COLO829 (cell line): ENCODE measurements at regions not wholly inside any gene's neighbourhood (a gene's known extent, or its start where the extent isn't known, plus 50 kb on each side); places are given as distances from the start of the nearest gene placed in this dataset.

Experiments
- DNase-seq: peaks from one replicate; pipeline ENCODE4 v3.0.0; 2012; ENCODE audit warnings: low spot score

DNA sequence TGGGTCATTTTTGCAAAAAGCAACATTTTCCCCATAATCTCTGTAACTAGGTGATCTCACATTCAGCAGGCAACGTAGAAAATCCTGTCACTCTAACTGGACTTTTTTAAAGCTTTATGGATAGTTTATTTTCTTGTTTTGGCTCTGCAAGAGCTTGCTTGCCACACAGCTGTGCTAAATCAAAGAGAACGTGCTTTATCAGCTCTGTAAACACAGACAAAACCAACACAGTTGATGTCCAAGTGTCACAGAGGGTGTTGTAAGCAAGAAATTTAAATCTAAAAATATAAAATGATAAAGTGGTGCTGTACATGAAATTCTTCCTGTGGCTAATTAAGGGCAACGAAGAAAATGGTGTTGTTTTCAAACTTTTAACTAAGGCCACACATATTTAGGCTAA is 97.5 kb upstream of the STAC start:
- DNase-seq, result no peak

DNA sequence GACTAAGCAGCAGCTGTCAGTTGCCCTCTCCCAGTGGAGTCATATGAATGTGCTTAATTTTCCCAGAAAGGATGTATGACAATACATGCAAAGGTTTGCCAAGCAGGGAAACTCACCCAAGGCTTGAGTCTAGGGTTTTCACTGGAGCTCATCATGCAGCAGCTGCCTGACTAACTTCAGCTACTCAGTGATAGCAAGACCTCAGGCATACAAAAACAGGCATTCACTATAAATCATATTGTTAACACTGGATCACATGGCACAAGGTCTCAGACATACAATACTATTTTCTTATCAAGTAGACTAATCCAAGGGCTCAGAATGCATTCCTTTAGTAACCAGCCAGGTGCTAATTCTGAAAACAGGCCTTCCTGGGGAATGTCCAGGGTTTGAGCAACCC is 85.0 kb upstream of the STAC start:
- DNase-seq, result no peak

- no peak for DNase-seq
Observed at GRCh38 chr3:36297195-36297594, 83.1 kb upstream of the STAC start.

DNA sequence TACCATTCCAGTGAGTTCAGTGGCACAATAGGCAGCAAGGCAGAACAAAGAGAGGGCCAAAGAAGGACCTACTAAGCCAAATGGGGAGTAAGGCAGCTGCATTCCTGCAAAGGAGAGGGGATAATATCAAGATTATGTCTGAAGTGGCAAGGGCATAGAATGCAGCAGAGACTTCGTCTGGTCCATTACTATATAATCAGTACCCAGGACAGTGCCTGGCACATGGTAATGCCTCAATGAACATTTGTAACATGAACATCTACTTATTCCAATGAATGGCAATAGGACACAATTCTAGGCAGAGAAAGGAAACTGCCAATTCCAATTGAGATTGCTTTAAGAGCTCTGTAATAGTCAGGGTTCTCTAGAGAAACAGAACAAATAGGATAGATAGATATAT is 82.1 kb upstream of the STAC start:
- DNase-seq, result no peak

- DNase-seq, result no peak
Observed at GRCh38 chr3:36302158-36302509, 78.2 kb upstream of the STAC start.

GRCh38 chr3:36302626-36303025 is 77.7 kb upstream of the STAC start:
- DNase-seq, result no peak

DNA sequence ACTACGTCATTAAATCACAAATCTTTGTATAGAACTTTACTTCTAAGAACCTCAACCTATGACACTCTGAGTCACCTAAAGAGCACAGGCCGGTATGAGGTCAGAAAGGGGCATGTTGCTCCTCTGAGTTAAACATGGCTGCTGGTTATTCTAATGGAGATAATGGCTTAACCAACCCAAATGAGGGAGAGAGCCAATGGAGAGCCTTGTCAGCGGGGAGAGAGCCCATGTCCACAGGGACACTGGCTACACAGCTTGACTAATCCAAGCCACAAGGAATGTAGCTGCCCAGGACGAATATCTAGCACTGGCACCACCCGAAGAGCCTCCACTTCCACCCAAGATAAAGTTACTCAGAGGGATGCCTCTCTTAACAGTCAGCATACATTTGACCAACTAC is 77.0 kb upstream of the STAC start:
- no peak for DNase-seq

DNA sequence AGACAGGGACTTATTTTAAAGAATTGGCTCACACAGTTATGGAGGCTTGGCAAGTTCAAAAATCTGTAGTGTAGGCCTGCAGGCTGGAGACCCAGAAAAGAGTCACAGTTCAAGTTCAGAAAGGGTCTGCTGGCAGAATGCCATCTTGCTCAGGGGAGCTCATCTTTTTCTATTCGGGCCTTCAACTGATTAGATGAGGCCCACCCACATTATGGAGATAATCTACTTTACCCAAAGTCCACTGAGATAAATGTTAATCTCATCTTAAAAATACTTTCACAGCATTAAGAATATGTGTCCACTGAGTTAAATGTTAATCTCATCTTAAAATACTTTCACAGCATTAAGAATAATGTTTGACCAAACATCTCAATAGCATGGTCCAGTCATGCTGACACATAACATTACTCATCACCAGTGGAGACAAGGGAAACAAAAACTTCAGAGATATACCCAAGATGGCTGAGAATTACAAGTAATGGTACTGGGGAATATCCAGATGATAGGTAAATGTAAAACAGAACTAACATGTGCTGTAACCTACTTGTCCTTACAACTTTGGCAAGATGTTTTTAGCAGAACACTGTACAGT is 74.3 kb upstream of the STAC start:
- no peak for DNase-seq

DNA sequence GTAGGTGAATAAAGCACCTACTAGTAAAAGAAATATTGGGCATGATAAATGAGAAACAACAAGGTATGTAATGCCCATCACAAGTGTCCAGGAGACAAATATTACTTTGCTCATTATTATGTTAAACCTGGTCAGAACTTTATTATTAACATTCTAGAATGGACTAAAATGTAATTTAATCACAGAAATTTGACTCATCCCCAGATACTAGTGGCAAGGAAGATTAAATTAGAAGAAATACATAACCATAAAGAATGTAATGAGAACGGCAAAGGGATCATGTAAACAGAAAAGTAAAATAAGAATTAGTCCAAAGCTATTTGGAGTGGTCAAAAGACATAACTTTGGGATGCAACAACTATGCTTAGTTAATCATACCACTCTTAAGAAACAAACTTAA is 71.2 kb upstream of the STAC start:
- no peak for DNase-seq

GRCh38 chr3:36312351-36312750 is 68.0 kb upstream of the STAC start:
- no peak for DNase-seq

DNA sequence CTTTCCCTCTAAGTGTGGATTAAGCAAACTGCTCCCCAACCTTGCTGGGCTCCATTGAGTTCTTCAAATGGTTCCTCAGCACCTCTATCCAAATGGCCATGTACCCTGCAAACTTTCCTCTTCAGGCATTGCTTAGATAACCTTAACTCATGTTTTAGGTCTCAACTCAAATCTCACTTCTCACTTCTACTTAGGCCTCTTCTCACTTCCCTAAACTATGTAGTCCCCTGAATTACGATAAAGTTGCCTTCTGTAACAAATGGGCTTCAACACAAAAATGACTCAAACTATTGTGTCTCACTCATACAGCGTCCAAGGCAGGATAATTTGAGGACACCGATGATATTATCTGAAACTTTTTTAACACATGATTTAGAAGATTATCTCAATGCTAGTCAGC is 62.4 kb upstream of the STAC start:
- no peak for DNase-seq

- DNase-seq, result no peak
Observed at GRCh38 chr3:36318621-36319200, 61.6 kb upstream of the STAC start.

DNA sequence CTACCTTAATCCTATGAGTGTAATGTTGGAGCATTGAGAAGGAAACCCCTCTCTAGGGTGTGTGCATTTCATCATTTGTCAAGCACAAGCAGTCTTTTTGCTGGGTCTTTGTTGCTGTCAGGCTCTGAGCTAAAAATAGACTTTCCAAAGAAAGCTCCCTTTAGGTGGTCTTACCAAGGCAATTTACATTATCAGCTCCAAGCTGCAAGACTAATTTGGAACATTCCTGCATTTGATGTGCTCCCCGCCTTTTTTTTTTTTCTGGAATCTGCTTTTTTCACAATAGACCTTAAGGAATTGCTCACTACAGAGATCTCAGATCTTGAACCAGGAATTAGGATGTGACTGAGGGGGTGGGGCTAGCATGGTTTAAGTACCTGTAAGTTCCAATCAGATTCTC is 60.6 kb upstream of the STAC start:
- no peak for DNase-seq
